Panc1 (cell line): ENCODE measurements at regions not wholly inside any gene's neighbourhood (a gene's known extent, or its start where the extent isn't known, plus 50 kb on each side); places are given as distances from the start of the nearest gene placed in this dataset.

Experiments
- ATAC-seq: fragments of 200-7000 bp; cut with Tn5 transposase; 2 replicates; pipeline ENCODE4 v1.9.1; 2020; ENCODE audit warnings: mild to moderate bottlenecking, moderate library complexity
- BruUV-seq: library from RNA; stranded (reverse); fragments of 400-500 nt; replicated peaks from 2 replicates; lab custom pipeline; 2021; lab: Mats Ljungman, UMichigan
- CTCF ChIA-PET: fragments of 300-600 bp; sonication (Branson Sonifier 250); formaldehyde crosslinking; loops from one replicate; lab custom pipeline; 2022; ENCODE audit warnings: antibody characterized with exemption; lab: Charles Lee
- POLR2A ChIA-PET: fragments of 300-600 bp; sonication (Branson Sonifier 250); formaldehyde crosslinking; loops from one replicate; lab custom pipeline; 2022; ENCODE audit warnings: antibody characterized with exemption; lab: Charles Lee
- DNase-seq: peaks from one replicate; pipeline ENCODE4 v3.0.0-alpha.2; 2010; ENCODE audit warnings: low read depth, low spot score
- H3K27ac ChIP-seq: 2 replicates; pipeline ENCODE4 v1.5.1; 2011; ENCODE audit warnings: mild to moderate bottlenecking, low read length, inconsistent platforms
- H3K27me3 ChIP-seq: fragments of 200-500 bp; sonication (Bioruptor generic); 2 replicates; pipeline ENCODE4 v1.6.0; 2014; ENCODE audit warnings: low read length, inconsistent platforms; ENCODE audit not compliant: control insufficient read depth, insufficient read depth
- H3K36me3 ChIP-seq: fragments of 200-500 bp; sonication (Bioruptor generic); 2 replicates; pipeline ENCODE4 v1.5.1; 2014; ENCODE audit warnings: inconsistent platforms, mild to moderate bottlenecking, low read length, moderate library complexity; ENCODE audit not compliant: control insufficient read depth, insufficient read depth
- H3K4me1 ChIP-seq: 2 replicates; pipeline ENCODE4 v1.5.1; 2011; ENCODE audit warnings: inconsistent platforms, mild to moderate bottlenecking, low read length, moderate library complexity; ENCODE audit not compliant: control insufficient read depth, insufficient read depth
- H3K4me3 ChIP-seq, 2 experiments: 2 replicates each; pipeline ENCODE4 v1.5.1; 2011 to 2012; ENCODE audit warnings: low read depth in 2 of 2, low read length in 2 of 2, mild to moderate bottlenecking in 2 of 2, inconsistent platforms in 1 of 2, moderate library complexity in 1 of 2
- H3K9me3 ChIP-seq: fragments of 200-500 bp; sonication (Bioruptor generic); 2 replicates; pipeline ENCODE4 v1.5.1; 2014; ENCODE audit warnings: low read depth, mild to moderate bottlenecking, inconsistent platforms, low read length, moderate library complexity; ENCODE audit not compliant: control insufficient read depth, insufficient read depth
- CTCF ChIP-seq: fragments of 450-650 bp; IDR thresholded peaks from 2 replicates; pipeline ENCODE4 v1.5.1; 2017; ENCODE audit warnings: mild to moderate bottlenecking
- POLR2AphosphoS5 ChIP-seq: IDR thresholded peaks from 2 replicates; pipeline ENCODE4 v1.6.1; 2012; ENCODE audit warnings: mild to moderate bottlenecking, low read depth, low read length, moderate library complexity
- REST ChIP-seq, 2 experiments: IDR thresholded peaks; 2 replicates each; pipeline ENCODE4 v1.6.1; 2011 to 2012; ENCODE audit warnings: low read depth in 2 of 2, control low read depth in 1 of 2, low read length in 1 of 2, mild to moderate bottlenecking in 1 of 2, moderate library complexity in 1 of 2; ENCODE audit not compliant: insufficient read depth in 1 of 2
- SIN3A ChIP-seq: IDR thresholded peaks from 2 replicates; pipeline ENCODE4 v1.6.1; 2012; ENCODE audit warnings: low read depth, mild to moderate bottlenecking, low read length, moderate library complexity, borderline replicate concordance; ENCODE audit not compliant: insufficient read depth
- TCF7L2 ChIP-seq: IDR thresholded peaks from 2 replicates; pipeline ENCODE4 v1.6.1; 2011; ENCODE audit warnings: mild to moderate bottlenecking, low read depth, low read length, inconsistent platforms
- in situ Hi-C: cut with HindIII; loops from 2 replicates; pipeline ENCODE4 v1.10.0; 2016; ENCODE audit warnings: low sequenced_read_pairs, low pct_unique_long_range_greater_than_20kb
- intact Hi-C: fragments of 100-400 bp; cut with micrococcal nuclease; formaldehyde crosslinking; loops from one replicate; pipeline ENCODE4 v1.10.0; 2022; ENCODE audit not compliant: unreplicated experiment

- no peak overlapping the region for H3K4me3 ChIP-seq
- peaks cover 2% of the 10 kb centered on the region; the same call in 1 of the 2 replicates for H3K27me3 ChIP-seq
- BruUV-seq = no TSS peak
- CTCF ChIA-PET = interaction anchor here (0.6 kb wide), 1 partner anchor 20 kb away, joined by 5 read pairs; no protein-coding TSS in a partner anchor
- in situ Hi-C loops (no loop called here), intact Hi-C loops (no loop called here)
- ATAC-seq (no peak), DNase-seq (no peak)
- H3K27ac ChIP-seq = no peak overlapping the region
- no peaks in the 10 kb centered on the region for H3K9me3 ChIP-seq
- POLR2A ChIA-PET = no interaction called here
- H3K4me1 ChIP-seq = no peaks in the 10 kb centered on the region
- H3K36me3 ChIP-seq = no peaks in the 10 kb centered on the region; the same call in 1 of the 2 replicates
- no peak for TF ChIP-seq TCF7L2
- TF ChIP-seq POLR2AphosphoS5 = no peak
- TF ChIP-seq REST (IDR thresholded peaks at IDR 0.05; ENCODE audit: insufficient read depth in 1 of 2, low read depth in 2 of 2, low read length in 1 of 2) = no peak
These were observed 183.0 kb downstream of the CDCA7 start for GRCh38 chr2:173537694-173538093.

GRCh38 chr2:173539615-173540014, 184.9 kb downstream of the CDCA7 start:
- CTCF ChIA-PET = no interaction called here
- in situ Hi-C loops = no loop called here

More at GRCh38 chr2:173539615-173540014, 184.9 kb downstream of the CDCA7 start:
- intact Hi-C loops = no loop called here
- Histone ChIP-seq H3K36me3 (no peaks in the 10 kb centered on the region), H3K4me1 (no peaks in the 10 kb centered on the region), H3K4me3 (no peak overlapping the region), H3K27me3 (no peaks in the 10 kb centered on the region; the same call in 1 of the 2 replicates), H3K9me3 (no peaks in the 10 kb centered on the region), H3K27ac (no peak overlapping the region)
- DNase-seq = no peak
- POLR2A ChIA-PET = no interaction called here
- BruUV-seq = no TSS peak
- no peak for ATAC-seq
- TF ChIP-seq SIN3A (no peak), REST (IDR thresholded peaks at IDR 0.05; ENCODE audit: insufficient read depth in 1 of 2, low read depth in 2 of 2, low read length in 1 of 2) (no peak), CTCF (no peak), TCF7L2 (no peak), POLR2AphosphoS5 (no peak)
